Midbrain (tissue), 1 donor: ENCODE measurements at regions not wholly inside any gene's neighbourhood (a gene's known extent, or its start where the extent isn't known, plus 50 kb on each side); places are given as distances from the start of the nearest gene placed in this dataset.

Experiments
- DNase-seq: peaks from one replicate; lab custom pipeline; 2025; lab: John Stamatoyannopoulos, UW

DNA sequence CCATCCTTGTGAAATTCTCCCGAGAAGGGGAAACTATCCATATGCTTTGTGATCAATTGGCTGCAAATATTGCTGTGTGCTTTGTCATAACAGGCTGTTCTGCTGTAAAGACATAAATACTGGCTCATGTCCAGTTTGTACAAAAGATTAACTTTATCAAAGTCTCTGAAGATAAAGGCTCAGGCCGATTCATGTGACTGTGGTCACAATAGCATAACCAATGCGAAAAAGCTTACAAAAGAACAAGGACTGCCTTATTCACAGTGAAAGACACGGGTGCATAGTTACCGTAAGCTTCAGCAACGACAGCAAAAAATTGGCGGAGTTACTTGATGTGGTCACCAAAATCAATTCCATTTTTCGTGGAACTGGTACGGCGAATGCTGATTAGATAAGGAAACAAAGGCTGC, 173.6 kb upstream of the CHRM3 start:
- peak; percentile 25 for DNase-seq

DNA sequence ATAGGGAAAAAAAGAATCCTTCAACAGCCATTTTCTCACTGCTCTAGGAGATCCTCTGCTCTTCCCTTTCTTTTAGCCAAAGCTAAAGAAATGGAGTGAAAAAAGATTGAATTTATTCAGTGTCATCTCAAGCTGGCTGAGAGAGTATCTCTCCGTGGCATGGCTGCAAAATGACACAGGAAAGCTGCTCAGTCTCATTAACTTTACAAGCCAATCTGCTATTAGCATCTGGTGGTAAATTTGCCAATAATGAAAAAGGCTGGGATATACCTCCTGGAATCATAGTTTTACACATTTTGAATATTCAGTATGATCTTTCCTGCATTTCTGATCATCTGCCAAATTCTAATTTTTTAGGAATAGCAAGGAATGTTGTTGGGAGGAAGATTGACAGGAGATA, 176.8 kb upstream of the CHRM3 start:
- DNase-seq = no peak

DNA sequence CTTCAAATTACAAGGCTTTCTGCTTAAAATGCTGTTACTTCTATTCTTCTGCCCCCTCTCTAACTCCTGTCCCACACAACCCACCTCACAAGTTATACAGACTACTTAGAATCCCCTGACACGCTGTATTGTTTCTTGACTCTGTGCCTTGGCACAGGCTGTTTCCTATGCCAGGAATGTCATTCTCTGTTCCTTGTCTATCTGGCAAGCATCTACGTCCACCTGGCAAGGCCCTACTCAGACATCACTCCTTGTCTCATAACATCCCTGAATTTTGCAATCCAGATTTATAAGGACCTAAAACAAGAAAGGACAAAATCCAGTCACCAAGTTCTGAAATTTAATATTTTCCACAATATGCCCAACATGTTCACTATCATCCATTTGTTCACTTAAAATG, 182.0 kb upstream of the CHRM3 start:
- no peak for DNase-seq

DNA sequence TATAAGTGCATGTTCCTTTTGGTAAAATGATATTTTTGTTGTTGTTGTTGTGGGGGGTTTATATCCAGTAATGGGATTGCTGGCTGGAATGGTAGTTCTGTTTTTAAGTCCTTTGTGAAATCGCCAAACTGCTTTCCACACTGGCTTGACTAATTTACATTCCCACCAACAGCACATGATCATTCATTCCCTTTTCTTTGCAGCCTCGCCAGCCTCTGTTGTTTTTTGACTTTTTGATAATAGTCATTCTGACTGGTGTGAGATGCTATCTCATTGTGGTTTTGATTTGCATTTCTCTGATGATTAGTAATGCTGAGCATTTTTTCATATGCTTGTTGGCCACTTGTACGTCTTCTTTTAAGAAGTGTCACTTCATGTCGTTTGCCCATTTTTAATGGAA, 188.5 kb upstream of the CHRM3 start:
- DNase-seq = no peak

DNA sequence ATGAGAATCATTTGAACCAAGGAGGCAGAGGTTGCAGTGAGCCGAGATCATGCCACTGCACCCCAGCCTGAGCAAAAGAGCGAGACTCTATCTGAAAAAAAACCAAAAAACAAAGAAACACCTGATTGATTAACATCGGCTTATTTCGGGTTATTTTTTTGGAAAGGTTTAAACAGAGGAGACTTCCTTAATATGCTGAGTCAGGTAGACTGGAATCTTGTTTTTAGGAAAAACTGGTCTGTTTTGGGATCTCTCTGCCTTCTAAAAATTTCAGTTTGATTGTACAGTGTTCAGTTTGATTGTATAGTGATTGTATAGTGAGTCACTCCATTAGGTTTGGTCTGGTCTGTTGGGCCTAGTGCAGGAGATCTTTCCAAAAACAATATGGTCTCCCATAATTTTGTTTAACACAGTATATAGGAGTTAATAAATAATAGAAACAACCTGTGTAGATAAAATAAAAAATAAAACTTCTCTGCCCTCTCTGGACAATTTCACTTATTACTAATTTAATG, 196.3 kb upstream of the CHRM3 start:
- no peak for DNase-seq

DNA sequence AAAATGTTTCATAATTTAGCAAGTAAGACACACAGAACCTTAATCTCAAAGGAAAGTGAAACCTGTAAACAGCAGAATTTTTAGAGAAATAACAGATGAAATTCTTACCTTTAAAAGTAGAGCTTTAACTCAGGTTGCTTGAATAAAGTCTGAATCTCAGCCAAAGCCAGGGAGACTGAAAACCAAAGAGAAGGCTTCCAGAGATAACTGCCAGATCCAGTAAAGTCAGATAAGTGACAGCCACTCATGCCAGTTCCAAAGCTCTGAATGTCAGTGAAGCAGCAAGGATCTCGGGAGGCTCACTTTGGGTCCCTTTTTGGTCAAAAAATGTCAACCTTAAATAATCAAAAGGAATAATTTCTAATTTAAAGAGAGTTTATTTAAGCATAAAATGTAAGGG, 199.9 kb upstream of the CHRM3 start:
- DNase-seq = no peak

DNA sequence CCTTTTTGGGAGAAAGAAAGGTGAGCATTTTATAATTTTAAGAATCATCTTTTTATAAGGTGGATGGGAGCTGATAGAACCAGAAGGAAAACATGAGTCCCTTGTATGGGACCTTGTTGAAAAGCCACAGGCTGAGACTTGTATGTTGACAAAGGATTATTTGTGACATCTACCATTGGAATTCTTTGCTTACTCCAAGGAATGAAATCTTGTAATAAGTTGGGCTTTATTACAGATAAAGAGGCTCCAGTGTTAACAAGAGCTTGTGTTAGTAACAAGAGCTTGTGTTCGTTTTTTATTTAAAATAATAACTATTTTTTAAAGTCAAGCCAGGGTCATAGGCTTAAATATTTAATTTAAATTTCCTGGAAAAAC, 201.1 kb upstream of the CHRM3 start:
- DNase-seq = no peak

DNA sequence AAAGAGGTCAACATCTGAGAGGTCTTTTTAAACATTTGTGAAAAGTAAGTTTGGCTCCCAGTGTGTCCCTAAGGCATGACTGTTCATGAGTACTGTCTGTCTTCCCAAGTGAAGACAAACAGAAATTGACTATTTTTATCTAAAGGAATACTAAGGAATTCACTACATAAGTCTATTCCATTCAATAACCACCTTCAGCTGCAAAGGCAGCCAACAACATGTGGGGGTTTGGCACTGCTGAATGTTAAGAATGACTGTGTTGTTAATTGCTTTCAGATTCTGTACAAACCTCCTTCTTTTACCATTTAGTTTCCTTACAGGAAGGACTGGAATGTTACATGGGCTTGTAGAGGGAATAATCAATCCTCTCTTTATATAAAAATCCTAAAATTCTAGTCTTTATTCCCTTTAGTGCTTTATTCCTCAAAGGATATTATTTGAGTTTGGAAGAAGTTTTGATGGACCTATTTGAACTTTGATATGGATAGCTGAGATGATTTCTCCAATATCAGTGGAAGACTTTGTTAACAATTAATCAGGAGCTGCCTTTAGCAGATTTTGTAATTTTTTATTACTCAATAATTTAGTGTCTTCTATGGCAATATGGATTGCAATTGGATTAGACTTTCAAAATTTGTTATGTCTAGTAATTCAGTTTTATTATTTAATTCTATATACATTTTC, 201.7 kb upstream of the CHRM3 start:
- DNase-seq = no peak

DNA sequence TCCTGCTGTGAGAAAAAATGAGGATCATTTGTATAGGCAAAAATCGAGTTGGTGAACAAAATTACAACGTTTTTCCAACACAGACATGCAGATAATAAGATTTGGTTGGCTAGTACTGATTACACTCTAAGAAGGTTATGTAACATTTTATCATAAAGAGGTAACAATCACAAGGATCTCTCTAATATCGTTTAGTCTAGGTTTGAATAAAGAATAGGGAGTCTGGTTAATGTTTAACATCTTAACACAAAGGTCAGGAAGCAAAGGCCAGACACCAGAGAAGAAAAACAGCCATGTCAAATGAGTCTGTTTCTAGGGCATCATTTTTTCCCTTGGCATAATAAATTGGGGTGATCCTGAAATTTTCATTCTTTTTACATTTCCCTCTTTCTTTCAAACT, 207.4 kb upstream of the CHRM3 start:
- DNase-seq = no peak

DNA sequence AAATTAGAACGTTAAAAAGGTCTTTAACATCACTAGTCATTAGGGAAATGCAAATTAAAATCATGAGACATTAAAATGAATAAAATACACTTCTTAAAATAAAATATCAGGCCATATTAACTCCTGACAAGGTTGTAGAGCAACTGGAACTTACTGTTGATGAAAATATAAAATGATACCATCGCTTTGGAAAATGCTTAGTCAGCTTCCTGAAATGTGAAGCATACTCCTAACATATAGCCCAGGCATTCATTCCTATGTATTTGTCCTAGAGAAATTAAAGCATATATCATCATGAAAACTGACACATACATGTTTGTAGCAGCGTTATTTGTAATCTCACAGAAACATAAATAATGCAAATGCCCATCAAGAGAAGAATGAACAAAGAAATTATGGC, 211.5 kb upstream of the CHRM3 start:
- DNase-seq = no peak

DNA sequence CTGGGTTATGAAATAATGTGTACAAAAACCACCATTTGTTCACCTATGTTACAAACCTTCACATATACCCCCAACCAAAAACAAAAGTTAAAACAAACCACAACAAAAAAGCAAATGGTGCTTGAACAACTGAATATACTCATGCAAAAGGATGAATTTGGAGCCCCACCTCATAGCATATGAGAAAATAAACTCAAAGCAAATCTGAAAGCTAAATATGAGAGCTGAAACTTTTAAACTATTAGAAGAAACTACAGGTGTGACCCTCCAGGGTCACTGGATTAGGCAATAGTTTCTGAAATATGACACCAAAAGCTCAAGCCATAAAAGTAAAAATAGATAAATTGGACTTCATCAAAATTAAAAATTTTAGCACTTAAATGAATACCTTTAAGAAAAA, 215.5 kb upstream of the CHRM3 start:
- no peak for DNase-seq

DNA sequence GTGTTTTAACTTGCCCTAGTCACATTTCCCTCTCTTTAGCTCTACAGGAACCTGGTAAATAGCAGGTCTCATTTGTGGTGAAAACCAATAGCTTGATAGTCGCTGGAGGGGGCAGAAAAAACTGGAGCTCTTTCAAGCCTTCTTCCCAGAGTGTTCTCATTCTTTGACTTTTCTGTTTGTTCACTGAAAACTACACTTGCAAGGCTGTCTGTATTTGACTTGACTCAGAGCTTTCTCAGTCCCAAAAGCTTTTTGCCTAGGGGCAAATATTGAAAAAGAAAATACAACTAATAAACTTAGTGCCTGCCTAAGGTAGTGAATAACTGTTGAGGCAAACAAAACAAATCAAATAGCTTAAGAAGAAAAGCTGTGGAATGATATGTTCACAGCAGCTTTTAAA, 217.1 kb upstream of the CHRM3 start:
- no peak for DNase-seq

DNA sequence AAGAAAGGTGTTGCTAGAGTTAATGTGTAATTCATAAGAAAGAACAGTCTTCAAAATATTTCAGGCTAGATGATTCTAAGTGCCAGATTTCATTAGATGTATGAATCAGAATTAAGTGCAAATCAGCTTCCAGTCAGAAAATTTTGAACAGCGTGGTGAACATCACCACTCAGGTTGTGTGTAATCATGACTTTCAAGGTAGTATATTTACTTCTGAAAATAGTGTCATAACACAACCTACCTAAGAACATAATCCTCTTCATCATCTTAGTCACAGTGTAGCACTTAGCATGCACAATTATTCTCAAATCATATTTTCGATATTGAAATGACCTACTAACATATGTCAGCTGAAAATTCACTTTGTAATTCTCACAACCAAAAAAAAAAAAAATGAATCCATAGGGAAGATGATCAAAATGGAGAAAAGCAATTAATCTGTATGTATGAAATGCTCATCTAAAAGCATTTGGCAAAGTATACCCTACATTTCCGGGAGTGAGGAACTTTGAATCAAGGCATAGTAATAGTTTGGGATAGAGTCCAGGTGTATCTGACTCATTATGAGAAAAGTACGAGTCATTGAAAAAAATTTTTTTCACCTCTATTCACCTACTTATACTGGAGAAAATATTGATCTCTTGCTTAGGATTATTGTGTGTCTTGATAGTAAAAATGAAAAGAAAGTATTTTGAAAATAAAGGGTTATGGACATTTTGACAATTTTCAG, 221.8 kb upstream of the CHRM3 start:
- no peak for DNase-seq

DNA sequence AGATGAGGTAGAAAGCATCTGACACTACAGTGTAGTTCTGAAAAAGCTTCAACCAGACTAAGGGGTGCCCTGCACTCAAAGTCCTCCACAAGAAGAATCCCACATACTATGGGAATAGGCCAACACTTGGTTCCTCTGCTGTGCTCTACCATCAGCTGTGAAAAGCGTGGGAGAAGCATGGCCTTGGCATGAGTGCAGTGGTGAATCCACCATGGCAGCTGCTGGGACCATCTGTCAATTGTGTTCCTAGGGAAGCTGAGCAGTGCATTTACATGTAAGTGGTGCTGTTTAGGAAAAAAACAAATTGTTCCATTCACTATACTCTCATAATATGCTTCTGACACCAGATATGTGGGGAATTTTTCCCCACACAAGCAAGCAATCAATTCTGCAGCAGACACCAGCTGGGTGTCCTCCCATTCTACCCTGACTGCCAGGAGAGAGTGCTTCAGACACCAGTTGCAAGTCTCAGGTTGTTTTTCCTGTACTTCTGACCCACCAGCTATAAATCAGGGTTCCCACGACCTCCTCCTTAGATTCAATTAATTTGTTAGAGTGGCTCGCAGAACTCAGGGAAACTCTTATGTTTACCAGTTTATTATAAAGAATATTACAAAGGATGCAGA, 230.8 kb upstream of the CHRM3 start:
- DNase-seq = no peak

DNA sequence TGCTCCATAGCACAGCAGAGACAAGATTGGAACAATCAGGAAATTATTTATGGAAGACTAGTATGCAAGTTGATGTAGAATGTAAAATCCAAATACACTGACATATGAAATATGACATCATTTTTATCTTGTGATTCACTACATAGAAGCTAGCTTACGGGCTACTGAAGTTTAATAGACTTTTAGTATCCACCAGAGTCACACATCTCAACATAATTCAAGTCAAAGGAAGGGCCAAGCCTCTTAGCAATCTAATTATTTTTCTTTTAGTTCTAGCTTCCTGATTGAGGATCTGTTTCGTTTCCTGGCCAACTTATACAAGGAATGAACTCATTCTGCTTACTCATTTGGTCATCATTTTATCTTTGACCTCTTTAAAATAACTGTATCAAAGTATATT, 234.4 kb upstream of the CHRM3 start:
- DNase-seq = no peak

DNA sequence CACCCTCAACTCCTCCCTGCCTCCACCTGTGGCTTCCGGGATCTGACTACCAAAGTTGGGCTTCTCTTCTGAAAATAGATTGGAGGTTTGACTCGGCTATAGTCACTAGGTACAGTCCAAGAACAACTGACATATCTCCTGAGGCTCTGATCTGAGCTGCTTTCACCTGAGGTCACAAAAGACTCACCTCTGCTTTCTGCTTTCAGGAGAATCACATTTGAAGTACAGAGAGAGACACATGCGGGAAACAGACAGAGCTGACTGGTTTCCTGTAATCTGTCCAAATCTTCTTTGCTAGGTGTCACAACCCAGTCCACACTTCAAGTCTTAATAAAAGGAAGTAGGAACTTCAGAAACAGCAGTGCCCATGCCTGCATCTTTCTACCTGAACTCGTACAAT, 245.4 kb upstream of the CHRM3 start:
- no peak for DNase-seq

DNA sequence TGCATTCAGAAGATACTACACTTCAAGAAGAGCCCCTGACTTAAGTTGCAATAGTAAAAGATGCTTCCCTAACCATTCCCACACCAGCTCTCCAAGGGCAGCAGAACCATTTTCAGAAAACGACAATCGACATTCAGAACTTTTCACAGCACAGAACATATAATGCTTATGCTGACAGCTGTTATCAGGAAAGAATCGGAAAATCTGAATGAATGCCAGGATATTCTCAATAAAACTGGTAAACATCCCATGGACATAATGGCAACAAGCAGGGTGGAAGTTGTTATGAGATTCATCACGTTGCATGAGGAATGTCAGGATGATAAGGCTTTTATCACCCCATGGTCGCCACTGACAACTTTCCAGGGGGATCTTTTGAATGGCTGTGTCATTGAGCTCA, 246.6 kb upstream of the CHRM3 start:
- DNase-seq = no peak

DNA sequence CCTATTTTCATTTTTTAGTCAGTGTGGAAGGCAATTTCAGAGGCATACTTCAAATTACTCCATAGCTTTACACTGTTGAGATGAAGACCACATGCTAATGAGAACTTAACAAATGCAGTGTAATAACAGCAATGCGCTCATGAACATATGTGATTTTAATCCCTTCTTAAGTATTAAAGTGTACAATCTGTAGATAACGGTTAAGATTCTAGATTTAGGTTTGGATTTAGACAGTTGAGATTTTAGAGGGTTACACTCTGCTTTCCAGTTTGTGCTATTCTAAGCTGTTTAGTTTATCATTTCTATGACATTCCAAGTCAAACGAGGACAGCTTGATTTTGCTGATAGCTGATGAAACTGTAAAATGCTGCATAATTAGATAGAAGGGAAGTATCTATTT, 257.8 kb upstream of the CHRM3 start:
- DNase-seq = no peak

DNA sequence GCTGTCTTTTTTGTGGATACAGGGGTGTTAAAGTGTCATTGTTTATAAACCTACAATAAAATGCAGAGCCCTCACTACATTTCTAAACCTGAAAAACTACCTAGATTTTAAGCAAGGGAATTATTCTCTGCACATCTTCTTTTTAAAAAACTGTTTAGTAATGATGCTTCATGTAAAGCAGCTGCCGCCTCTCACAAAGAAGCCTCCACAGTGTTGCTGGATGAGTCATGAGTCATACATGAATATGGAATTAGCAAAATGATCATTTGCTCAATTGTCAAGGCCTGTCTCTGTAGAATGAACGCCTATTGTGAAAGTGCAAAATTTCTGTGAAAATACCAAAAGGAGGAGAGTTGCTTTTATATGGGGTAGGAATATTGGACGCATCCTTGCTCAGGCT, 259.5 kb upstream of the CHRM3 start:
- peak; percentile 12 for DNase-seq

DNA sequence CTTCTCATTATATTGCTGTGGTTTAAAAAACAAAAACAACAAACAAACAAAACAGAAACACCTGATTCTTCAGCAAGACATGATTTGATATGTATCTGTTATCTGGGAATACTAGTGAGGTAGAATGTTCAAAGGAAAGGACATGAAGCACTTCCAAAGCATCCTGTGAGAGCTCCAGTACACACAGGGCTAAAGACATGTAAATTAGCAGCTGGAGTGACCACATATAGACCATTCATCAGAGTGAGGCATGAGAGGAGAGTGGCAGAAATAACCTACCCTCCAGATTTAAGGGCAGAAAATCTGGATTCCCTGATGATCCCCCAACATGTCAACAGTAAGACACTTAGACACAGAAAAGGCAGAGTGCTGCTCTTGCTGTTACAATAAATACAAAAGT, 260.5 kb upstream of the CHRM3 start:
- no peak for DNase-seq

DNA sequence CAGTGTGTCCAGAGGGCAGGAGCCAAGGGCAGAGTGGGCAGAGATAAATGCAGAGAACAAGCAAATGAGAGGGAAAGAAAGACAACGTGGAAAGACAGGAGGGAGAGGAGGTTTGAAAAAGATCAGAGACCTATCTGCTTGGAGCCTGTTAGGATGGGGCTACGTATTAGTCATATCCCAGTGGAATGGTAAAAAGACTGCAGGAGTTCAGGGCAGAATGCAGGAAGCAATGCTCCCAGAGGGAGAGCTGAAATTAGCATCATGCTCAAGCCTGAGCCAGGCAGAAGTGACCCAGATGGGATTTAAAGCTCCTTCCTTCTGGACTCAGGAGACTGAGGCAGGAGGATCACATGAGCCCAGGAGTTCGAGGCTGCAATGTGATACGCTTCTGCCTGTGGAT, 261.3 kb upstream of the CHRM3 start:
- no peak for DNase-seq

DNA sequence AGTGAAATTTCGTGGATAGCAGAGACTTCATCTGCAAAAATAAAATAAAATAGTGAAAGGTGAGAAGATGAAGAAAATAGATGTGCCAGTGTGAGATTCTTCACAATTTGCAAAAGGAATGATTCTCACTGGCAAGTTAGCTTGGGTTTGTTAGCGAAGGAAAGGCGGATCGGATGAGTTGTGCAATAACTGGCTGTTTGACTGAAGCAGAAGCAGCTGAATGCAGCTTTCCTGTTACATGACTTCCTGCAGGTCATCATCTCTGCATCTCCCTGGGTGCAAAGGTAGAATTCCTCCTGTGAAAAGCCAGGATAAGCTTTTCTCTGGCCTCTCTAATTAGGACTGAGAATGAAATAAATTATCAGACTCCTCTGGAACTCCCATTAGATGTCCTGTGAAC, 263.1 kb upstream of the CHRM3 start:
- DNase-seq = no peak
